Activated CD4-positive, alpha-beta T cell treated with anti-CD3 and anti-CD28 coated beads, Interleukin-2, amount 50 U/mL, for 1 hour (primary cell): ENCODE measurements at regions not wholly inside any gene's neighbourhood (a gene's known extent, or its start where the extent isn't known, plus 50 kb on each side); places are given as distances from the start of the nearest gene placed in this dataset.
A peak's percentile ranks its signal among the peaks of the same experiment; 100 is the strongest.
"Not testable (repeated sequence)": the region's sequence is repeated elsewhere in the genome, so short reads cannot be mapped to it uniquely, and the experiment has no call there.

ENCODE experiments used
- DNase-seq: peaks from one replicate; pipeline ENCODE4 v3.0.0-alpha.2; 2020

DNA sequence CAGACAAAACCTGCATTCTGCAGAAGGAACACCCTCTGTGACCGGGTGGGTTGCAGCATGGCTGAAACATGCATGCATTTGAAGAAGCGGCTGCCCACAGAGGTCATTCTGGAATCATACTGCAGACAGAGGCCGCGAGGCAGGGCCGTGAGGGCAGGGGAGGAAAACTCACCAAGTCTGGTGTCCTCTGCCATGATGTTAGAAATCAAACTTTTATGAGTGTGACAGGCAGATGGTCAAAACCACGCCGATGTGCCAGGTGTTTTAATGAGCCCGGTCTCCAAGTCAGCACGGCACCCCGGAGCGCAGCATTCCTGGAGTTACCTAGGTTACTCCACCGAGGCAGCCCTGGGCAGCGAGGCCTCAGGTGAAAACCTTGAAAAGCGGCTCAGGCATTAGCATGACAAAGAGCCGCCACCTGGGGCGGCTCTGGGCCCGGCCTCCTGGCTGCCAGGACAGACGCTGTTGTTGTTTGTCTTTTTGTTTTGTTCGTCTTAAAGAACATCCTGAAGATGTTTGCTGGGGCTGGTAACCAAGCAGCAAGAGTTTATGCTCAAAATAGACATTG is 255.6 kb downstream of the ERMARD start:
- no peak for DNase-seq

DNA sequence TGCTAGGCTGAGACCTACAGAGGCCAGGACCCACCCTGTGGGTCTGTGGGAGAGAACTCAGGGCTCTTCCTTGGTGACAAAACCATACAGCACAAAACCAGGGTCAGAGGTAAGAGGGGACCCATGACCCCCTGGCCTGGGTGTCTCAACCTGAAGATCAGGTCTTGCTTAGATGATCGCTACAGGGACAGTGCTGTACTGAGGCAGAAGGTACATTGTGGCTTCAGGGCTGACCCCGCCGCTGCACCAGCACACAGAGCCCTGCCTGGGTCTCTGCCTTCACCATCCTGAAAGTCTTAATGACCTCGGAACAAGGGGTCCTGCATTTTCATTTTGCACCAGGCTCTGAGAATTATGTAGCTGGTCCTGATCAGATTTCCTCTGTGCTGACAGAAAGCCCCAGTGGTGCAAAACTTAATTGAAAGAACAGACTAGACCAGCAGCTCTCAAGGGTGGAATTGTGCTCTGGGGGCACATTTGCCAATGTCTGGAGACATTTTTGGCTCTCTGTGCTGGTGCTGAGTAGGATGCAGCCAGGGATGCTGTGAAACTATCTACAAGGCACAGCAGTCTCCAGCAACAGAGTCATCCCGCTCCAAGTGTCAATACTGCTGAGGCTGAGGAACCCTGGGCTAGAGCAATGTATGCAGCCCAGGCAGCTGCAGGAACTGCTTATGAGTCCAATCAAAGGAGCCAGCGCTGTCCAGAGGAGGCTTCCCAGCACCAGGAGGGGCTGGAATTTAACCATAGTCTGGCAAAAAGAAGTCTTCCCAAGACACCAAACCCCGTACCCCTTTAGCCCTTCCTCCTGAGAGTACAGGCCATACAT is 254.9 kb downstream of the ERMARD start:
- no peak for DNase-seq

DNA sequence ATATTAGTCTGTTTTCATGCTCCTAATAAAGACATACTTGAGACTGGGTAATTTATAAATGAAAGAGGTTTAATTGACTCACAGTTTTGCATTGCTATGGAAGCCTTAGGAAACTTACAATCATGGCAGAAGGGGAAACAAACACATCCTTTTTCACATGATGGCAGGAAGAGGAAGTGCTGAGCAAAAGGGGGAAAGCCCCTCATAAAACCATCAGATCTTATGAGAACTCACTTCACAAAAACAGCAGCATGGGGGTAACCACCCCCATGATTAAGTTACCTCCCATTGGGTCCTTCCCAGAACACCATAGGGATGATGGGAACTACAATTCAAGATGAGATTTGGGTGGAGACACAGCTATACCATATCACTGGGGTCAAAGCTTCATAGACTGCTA is 254.2 kb downstream of the ERMARD start:
- DNase-seq: no peak

DNA sequence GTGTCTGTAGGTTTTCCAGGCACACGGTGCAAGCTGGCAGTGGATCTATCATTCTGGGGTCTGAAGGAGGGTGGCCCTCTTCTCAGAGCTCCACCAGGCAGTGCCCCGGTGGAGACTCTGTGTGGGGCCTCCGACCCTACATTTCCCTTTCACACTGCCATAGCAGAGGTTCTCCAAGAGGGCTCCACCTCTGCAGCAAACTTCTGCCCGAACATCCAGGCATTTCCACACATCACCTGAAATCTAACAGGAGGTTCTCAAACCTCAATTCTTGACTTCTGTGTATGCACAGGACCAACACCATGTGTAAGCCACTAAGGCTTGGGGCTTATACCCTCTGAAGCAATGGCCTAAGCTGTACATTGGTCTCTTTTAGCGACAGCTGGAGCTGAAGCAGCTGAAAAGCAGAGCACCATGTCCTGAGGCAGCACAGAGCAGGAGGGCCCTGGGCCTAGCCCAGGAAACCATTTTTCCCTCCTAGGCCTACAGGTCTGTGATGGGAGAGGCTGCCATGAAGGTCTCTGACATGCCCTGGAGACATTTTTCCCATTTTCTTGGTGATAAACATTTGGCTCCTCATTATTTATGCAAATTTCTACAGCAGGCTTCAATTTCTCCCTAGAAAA is 253.3 kb downstream of the ERMARD start:
- no peak for DNase-seq

DNA sequence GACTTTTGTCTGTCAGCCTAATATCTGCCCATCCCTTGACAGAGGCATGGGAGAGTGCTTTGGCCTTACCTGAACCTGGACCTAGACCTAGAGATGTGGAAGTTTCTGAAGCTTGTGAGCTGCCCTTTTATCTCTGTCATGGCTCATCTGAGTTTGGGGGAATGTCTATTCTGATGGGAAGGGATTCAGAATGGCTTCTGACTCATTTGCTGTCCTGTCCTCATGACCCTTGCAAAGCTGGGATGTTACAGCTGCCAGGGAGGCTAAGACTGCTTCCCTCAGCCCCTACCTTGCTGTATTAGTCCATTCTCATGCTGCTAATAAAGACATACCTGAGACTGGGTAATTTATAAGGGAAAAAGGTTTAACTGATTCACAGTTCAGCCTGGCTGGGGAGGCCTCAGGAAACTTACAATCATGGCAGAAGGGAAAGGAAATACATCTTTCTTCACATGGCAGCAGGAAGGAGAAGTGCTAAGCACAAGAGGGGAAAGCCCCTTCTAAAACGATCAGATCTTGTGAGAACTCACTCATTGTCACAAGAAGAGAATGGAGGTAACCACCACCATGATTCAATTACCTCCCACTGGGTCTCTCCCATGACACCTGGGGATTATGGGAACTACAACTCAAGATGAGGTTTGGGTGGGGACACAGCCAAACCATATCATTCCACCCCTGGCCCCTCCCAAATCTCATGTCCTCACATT is 252.2 kb downstream of the ERMARD start:
- no peak for DNase-seq

DNA sequence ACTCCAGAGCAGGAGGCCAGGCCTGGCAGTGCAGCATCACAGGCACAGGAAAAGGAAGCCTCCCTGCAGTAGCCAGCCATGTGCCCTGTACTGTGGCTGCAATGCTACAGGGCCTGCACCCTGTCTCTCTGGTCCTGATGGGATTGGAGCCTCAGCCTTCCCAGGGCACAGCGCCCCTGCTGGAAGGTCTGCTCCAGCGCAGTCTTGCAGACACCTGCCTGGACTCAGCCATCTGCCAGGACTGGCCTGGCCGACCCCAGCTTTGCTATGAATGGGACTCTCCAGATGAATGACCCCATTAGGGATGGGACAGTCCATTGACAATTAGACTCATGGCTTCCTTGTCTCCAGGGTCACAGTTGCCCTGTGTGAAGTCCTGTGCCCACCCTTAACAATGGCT is 251.6 kb downstream of the ERMARD start:
- DNase-seq: no peak

DNA sequence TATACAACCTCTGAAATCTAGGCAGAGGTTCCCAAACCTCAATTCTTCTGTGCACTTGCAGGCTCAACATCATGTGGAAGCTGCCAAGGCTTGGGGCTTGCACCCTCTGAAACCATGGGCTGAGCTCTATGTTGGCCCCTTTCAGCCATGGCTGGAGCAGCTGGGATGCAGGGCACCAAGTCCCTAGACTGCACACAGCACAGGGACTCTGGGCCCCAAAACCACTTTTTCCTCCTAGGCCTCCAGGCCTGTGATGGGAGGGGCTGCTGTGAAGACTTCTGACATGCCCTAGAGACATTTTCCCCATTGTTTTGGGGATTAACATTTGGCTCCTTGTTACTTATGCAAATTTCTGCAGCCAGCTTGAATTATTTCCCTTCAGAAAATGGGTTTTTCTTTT is 250.4 kb downstream of the ERMARD start:
- DNase-seq: not testable (repeated sequence)

DNA sequence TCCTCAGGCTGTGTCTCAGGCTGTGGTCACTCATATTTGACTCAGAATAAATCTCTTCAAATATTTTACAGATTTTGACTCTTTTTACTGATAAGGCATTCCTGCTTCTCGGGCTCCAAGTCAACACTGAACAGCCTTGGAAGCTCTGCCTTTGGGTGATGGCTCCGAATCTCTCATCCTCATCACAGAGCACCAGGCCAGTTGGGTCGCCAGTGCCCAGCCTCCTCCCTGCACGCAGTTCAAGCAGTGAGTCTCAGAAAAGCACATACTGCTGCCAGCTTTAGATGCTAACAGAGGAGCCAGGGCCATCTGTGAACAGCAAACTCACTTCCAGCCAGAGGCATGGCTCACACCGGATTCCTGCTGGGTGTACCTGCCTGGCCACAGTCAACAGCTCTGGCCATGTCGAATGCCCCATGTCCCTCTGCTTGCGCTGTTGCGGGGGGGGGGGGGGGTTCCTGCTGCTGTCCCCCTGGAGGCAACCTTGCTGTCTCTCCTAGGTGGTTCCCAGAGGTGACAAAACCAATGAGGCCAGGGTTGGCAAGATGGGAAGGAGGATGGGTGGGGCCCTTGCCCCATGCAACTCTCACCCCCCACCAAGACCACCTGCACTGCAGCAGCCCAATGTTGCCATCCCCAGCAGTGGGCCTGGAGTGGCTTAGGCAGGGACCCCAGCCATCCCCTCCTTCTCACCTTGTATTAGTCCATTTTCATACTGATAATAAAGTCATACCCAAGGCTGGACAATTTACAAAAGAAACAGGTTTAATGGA is 248.8 kb downstream of the ERMARD start:
- no peak for DNase-seq

DNA sequence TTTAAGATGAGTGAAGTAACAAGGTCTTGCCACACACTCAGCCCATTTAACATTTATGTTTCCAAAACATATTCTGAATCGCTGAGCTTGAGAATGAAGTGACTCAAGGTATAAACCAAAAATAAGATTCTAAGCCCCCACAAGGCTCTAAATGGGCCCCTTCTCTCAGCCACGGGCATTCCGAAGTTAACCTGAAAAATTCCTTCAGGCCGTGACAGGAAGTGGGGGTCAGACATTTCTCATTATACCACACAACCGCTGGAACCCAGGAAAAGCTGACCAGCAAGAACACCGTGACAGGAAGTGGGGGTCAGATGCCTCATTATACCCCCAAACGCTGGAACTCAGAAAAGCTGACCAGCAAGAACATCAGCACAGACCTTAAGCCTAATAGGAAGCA is 247.9 kb downstream of the ERMARD start:
- no peak for DNase-seq

DNA sequence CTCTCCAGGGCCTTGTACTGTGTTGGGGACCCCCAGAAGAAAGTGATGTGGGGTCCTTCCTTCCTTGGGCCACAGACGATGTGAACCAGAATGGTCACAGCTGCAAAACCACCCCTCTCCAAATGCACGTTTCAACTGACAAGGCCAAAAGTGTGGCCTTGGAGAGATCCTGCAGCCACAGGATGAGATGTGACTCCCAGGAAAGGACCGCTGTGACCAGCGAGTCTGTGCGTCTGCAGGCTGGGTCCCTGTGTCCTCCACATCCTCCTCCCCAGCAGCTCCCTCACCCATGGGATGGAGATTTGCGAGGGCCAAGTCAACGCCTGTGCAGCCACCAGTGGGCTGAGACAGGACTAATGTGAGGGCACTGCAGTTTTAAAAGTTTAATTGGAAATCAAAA is 247.0 kb downstream of the ERMARD start:
- no peak for DNase-seq

DNA sequence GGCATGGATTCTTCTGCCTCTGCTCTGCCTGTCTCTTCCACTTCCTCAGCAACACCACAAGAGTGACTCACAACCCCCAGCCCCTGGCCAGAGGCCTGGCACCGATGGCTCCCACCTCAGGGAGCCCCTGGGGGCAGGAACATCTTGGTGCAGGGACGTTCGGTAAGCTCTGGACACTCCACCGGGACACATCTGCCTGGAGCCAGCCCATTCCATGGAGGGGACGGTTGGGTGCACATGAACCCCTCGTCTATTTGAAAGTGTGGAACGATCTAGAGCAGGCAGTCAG is 246.5 kb downstream of the ERMARD start:
- no peak for DNase-seq

DNA sequence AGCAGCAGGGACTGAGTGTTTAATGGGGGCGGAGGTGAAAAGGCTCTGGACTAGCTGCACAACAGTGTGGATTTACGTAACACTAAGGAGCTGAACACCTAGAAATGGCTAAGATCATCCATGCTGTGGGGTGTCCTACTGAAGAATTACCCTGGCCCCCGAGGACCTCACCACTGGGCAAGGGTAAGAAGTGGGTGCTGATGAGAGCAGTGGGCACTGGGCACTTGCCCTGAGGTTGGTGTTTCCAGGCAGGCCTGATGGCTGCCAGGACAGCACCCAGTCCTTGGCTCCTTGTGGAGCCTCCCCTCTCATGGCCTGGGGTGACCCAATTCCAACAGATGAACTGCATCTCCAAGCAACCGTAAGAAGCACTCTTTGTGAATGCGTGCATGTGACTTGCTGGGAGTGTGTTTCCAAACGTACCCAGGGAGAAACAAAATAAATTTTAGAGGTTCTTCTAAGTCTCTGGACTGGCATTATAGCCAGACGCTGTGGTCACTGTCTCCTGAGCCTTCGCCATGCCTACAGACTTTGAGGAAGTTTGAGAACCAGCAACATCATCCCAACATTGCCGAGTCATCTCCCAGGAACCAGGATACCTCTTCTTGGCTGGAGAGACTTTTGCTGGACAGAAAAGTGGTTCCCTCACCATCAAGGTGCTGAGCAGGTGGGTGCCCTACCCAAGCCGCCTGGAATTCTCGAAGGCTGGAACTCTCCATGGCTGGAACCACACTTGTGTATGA is 245.9 kb downstream of the ERMARD start:
- DNase-seq: no peak

DNA sequence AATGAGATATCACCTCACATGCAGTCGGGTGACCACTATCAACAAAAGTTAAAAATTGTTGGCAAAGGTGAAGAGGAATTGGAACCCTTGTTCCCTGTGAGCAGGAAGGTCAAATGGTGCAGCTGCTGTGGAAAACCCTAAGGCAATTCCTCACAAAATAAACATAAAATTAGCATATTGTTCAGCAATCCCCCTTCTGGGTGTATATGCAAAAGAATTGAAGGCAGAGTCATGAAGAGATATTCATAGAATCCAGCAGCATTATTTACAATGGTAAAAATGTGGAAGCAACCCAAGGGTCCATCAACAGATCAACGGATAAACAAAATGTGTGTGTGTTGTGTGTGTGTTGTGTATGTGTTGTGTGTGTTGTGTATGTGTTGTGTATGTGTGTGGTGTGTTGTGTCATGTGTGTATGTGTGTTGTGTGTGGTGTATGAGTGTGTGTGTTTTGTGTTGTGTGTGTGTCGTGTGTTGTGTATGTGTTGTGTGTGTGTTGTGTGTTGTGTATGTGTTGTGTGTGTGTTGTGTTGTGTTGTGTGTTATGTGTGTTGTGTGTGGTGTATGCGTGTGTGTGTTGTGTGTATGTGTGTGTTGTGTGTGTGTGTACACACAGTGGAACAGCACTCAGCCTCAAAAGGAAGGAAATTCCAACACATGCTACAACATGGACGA is 245.1 kb downstream of the ERMARD start:
- no peak for DNase-seq

DNA sequence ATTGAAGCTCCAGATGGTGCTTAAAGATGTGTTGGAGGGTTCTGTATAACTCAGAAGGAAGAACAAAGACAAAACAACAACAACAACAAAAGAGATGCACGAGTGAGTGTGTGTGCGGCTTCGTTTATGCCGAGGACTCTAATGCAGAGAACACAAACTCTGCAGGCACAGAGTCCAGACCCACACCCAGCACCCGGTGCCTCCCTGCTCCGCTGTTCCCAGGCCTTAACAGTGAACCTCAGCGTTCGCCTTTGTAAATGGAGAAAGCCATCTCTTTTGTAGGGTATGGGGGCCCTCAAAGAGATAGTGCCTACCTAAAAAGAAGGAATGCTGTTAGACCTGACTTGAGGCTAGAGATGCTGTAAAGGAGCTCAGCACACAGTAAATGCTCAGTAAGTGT is 243.3 kb downstream of the ERMARD start:
- no peak for DNase-seq

DNA sequence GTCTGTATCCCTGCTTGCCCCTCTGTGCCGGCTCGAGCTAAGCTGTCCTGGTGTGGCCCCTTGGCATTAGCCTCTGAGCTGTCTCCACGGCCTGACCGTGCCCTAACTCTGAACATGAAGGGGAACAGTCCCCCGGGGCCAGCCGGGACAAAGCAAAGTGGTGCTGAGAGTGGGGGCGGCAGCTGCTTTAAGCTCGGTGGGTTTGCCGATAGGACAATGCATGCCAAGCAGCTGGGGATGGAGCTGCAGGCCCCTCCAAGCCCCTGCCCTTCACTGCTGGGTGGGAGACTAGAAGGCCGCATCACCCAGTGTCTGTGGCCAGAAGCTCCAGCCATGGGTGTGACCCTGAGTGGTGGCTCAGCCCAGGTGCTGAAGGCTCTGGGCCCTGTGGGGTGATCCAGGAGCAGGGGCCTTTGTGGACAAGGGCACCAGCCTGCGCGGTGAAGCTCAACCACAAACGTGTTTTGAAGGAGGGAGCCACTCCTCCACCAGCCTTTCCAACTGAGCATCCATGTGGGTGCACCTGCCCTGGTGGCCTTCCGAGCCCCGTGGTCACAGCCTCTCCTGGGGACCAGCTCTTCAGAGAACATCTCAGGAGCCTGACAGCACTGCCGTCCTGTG is 242.5 kb downstream of the ERMARD start:
- DNase-seq: no peak

DNA sequence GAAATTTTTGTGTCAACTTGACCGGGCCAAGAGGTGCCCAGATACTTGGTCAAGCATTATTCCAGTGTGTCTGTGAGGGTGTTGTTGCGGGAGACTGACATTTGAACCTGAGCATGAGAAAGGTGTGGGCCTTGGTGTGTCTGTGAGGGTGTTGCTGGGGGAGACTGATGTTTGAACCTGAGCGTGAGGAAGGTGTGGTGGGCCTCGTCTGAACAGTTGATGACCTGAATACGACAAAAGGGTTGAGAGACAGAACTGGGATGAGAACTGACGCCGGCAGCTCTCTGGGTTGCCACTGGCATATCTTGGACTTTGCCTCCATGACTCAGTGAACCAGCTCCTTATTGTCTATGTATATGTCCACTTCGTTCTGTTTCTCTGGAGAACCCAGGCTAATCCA is 240.5 kb downstream of the ERMARD start:
- no peak for DNase-seq

DNA sequence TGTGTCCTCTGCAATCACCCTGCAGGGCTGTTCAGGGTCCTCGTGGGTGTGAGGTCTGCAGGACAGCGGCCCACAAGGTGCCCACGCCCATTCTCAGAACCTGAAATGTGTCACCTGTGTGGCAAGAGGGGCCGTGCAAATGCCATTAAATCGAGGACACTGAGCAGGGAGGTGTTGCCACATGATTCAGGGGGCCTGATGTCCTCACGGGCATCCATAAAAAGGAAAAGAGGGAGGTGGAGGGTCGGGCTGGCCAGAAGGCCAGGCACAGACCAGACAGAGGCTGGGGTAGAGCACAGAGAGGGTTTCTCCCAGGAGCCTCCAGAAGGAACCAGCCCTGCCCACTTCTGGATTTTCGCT is 239.6 kb downstream of the ERMARD start:
- DNase-seq: no peak

DNA sequence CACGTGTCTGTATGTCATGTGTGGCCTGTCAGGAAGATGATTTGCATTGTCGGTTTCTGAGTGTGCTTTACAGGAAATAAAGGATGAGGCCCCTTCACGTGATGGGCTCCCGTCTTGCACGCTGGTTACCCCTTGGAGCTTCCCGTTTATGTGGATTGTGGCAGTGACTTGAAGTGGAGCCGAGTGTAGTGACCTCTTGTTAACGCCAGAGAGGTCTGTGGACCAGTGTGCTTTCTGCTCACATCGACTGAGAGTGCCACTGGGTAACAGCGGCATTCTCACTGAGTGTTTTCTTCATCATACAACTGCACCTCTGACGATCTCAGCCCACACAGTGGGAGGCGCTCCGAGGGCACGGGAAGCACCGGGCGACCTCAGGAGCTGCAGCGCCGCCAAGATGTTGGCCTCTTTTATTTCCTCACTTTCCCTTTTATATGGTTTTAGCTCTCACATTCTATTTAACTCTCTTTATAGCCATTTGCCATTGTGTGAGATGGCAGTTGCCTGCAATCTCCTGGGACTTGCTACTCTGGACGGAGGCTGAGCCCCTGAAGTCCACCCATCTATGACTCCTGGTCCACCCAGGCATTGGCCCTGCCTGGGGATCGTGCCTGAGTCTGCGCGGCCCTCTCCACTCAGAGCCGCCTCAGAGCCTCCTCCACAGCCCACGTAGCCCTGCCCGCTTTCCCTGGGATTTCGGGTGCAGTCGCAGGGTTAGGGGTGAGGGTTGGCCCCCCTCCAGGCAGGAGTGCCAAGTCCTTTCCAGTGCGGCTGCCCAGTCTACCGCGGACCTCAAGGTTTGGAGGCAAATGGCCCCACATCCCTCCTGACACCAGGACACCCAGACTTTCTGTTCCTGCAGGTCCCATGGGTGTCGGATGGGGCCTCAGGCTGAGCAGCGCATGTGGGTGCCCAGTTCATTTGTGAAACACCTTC is 238.9 kb downstream of the ERMARD start:
- peak; percentile 22 for DNase-seq

DNA sequence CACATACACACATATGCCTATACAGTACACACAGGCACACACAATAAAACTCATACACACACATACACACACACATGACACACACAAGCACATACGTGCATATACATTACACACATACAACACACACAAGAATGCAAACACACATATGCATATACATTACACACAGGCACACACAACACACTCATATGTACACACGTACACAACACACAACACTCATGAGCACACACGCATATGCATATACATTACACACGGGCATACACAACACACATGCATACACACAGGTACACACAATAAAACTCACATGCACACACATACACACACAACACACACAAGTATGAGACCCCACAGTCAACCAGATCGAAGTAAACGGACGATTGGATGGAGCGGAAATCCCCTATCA is 238.2 kb downstream of the ERMARD start:
- no peak for DNase-seq
